ENCODE measurements at regions not wholly inside any gene's neighbourhood (a gene's known extent, or its start where the extent isn't known, plus 50 kb on each side); places are given as distances from the start of the nearest gene placed in this dataset.

DNA sequence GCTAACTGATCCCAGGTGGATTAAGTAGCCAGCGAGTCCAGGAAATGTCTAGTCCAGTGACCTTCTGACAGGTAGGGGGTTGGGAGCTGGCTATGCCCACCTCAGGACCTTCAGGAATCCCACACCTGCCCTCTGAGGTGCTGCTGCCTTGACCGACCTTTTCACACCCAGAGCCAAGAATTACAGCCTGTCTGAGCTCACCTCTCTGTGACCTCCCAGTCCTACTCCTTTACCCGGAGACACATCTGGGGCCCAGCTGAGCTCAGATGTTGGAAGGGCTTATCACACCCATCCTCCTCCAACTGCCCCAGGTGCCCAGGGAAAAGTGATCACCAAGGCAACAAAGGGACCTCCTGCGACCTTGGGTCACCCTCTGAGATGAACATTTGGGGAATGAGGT, 413.3 kb upstream of the TNP1 start:
- TF ChIP-seq, protein P1, sequence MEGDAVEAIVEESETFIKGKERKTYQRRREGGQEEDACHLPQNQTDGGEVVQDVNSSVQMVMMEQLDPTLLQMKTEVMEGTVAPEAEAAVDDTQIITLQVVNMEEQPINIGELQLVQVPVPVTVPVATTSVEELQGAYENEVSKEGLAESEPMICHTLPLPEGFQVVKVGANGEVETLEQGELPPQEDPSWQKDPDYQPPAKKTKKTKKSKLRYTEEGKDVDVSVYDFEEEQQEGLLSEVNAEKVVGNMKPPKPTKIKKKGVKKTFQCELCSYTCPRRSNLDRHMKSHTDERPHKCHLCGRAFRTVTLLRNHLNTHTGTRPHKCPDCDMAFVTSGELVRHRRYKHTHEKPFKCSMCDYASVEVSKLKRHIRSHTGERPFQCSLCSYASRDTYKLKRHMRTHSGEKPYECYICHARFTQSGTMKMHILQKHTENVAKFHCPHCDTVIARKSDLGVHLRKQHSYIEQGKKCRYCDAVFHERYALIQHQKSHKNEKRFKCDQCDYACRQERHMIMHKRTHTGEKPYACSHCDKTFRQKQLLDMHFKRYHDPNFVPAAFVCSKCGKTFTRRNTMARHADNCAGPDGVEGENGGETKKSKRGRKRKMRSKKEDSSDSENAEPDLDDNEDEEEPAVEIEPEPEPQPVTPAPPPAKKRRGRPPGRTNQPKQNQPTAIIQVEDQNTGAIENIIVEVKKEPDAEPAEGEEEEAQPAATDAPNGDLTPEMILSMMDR (IDR thresholded peaks at IDR 0.05) = no peak
- no peak for TF ChIP-seq POLR2A (IDR thresholded peaks at IDR 0.05)
